ENCODE measurements at regions not wholly inside any gene's neighbourhood (a gene's known extent, or its start where the extent isn't known, plus 50 kb on each side); places are given as distances from the start of the nearest gene placed in this dataset.

DNA sequence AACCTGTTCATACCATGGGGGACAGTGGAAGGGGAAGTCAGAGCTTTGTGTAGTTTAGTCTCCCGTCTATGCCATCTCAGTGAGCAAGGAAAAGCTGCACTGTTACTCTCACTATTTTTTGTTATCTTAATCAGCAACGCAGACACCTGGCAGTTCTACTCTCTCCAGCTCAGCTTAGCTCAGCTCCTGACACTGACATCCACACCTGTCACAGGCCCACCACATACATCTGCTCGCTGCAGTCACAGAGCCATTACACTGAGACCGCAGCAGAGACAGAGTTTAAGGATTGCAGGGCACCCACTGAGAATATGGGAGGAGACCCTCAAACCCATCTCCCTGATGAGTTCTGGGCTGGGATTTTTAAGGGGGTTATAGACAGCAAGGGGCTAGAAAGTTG is 257.3 kb upstream of the AKR1E2 start:
- TF ChIP-seq, protein P1, sequence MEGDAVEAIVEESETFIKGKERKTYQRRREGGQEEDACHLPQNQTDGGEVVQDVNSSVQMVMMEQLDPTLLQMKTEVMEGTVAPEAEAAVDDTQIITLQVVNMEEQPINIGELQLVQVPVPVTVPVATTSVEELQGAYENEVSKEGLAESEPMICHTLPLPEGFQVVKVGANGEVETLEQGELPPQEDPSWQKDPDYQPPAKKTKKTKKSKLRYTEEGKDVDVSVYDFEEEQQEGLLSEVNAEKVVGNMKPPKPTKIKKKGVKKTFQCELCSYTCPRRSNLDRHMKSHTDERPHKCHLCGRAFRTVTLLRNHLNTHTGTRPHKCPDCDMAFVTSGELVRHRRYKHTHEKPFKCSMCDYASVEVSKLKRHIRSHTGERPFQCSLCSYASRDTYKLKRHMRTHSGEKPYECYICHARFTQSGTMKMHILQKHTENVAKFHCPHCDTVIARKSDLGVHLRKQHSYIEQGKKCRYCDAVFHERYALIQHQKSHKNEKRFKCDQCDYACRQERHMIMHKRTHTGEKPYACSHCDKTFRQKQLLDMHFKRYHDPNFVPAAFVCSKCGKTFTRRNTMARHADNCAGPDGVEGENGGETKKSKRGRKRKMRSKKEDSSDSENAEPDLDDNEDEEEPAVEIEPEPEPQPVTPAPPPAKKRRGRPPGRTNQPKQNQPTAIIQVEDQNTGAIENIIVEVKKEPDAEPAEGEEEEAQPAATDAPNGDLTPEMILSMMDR (conservative IDR thresholded peaks at IDR 0.05) = no peak
- TF ChIP-seq EZH2 (IDR thresholded peaks at IDR 0.05; ENCODE audit: low read depth) = no peak
